ENCODE measurements at regions not wholly inside any gene's neighbourhood (a gene's known extent, or its start where the extent isn't known, plus 50 kb on each side); places are given as distances from the start of the nearest gene placed in this dataset.

DNA sequence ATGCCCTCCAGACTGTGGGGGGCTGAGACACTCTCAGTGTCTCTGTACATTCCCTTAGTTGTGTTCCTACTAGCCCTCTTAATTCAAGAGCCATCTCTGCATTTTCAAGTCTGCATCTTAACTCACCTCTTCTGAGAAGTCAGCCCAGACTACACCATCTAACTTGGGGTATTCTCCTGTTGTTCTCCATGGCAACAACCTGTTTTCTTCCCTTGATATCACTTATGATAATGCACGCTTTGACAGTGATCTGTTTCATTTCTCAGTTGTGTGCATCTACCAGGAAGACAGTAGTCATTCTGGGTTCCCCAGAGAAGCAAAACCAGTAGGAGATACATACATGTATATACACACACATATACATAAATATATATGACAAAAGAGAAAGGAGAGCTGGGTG, 707.3 kb upstream of the IGFBP3 start:
- Histone ChIP-seq H3K4me2 (ENCODE audit: low read length) (no peak overlapping the region), H3K4me3 (replicated peaks in 1 of 2; ENCODE audit: low read depth in 1 of 2, low read length in 2 of 2) (no peak overlapping the region), H3K27me3 (ENCODE audit: insufficient read depth, low read length) (no peaks in the 10 kb centered on the region), H3K4me1 (ENCODE audit: control insufficient read depth in 1 of 2, insufficient read depth in 2 of 2, low read length in 2 of 2) (no peaks in the 10 kb centered on the region), H3K9me2 (ENCODE audit: insufficient read depth) (no peaks in the 10 kb centered on the region), H3K36me3 (ENCODE audit: control insufficient read depth in 1 of 2, insufficient read depth in 2 of 2, low read length in 2 of 2) (no peaks in the 10 kb centered on the region), H4K20me1 (ENCODE audit: insufficient read depth) (no peaks in the 10 kb centered on the region), H2AFZ (ENCODE audit: low read depth, low read length, poor library complexity, severe bottlenecking) (no peak overlapping the region), H3K9me3 (ENCODE audit: control insufficient read depth in 1 of 2, insufficient read depth in 1 of 2, low read depth in 1 of 2, low read length in 2 of 2) (no peaks in the 10 kb centered on the region), H3K79me2 (ENCODE audit: insufficient read depth, low read length) (no peaks in the 10 kb centered on the region), H3K27ac (ENCODE audit: low read depth, low read length) (no peak overlapping the region), H3K9ac (ENCODE audit: low read length) (no peak overlapping the region)
- POLR2A ChIA-PET: no interaction called here
- CTCF ChIA-PET: no interaction called here
- intact Hi-C loops (cut with micrococcal nuclease): no loop called here
- no TSS peak for BruUV-seq (replicated peaks)
- no peak for DNase-seq (ENCODE audit: low read depth, low spot score)
- RAD21 ChIA-PET (ENCODE audit: low non-redundant PET in 1 of 2, low total read pairs in 2 of 2, uncharacterized antibody in 2 of 2, unreplicated experiment in 2 of 2): no interaction called here
- ATAC-seq: no peak
- TF ChIP-seq SP1 (IDR thresholded peaks at IDR 0.05; ENCODE audit: low read depth) (no peak), RAD21 (IDR thresholded peaks at IDR 0.05; ENCODE audit: low read depth) (no peak), ZFX (IDR thresholded peaks at IDR 0.05) (no peak), EZH2 (IDR thresholded peaks at IDR 0.05) (no peak), TCF7L2 (IDR thresholded peaks at IDR 0.05; ENCODE audit: borderline replicate concordance, extremely low read depth, insufficient read depth, insufficient read length) (no peak), YY1 (IDR thresholded peaks at IDR 0.05; ENCODE audit: extremely low read depth, insufficient replicate concordance, low read depth, low read length) (no peak), EGR1 (IDR thresholded peaks at IDR 0.05; ENCODE audit: low read depth) (no peak), JUND (IDR thresholded peaks at IDR 0.05) (no peak), ELF1 (IDR thresholded peaks at IDR 0.05; ENCODE audit: borderline replicate concordance, low read depth) (no peak), POLR2A (IDR thresholded peaks at IDR 0.05; ENCODE audit: borderline replicate concordance, extremely low read depth, insufficient read depth, insufficient read length) (no peak), CEBPB (IDR thresholded peaks at IDR 0.05; ENCODE audit: low read depth) (no peak), CBX3 (IDR thresholded peaks at IDR 0.05; ENCODE audit: low read depth) (no peak), POLR2AphosphoS5 (IDR thresholded peaks at IDR 0.05; ENCODE audit: low read depth, low read length) (no peak), ZNF274 (IDR thresholded peaks at IDR 0.05; ENCODE audit: low read depth, low read length) (no peak)
- TF ChIP-seq, protein P1, sequence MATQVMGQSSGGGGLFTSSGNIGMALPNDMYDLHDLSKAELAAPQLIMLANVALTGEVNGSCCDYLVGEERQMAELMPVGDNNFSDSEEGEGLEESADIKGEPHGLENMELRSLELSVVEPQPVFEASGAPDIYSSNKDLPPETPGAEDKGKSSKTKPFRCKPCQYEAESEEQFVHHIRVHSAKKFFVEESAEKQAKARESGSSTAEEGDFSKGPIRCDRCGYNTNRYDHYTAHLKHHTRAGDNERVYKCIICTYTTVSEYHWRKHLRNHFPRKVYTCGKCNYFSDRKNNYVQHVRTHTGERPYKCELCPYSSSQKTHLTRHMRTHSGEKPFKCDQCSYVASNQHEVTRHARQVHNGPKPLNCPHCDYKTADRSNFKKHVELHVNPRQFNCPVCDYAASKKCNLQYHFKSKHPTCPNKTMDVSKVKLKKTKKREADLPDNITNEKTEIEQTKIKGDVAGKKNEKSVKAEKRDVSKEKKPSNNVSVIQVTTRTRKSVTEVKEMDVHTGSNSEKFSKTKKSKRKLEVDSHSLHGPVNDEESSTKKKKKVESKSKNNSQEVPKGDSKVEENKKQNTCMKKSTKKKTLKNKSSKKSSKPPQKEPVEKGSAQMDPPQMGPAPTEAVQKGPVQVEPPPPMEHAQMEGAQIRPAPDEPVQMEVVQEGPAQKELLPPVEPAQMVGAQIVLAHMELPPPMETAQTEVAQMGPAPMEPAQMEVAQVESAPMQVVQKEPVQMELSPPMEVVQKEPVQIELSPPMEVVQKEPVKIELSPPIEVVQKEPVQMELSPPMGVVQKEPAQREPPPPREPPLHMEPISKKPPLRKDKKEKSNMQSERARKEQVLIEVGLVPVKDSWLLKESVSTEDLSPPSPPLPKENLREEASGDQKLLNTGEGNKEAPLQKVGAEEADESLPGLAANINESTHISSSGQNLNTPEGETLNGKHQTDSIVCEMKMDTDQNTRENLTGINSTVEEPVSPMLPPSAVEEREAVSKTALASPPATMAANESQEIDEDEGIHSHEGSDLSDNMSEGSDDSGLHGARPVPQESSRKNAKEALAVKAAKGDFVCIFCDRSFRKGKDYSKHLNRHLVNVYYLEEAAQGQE (IDR thresholded peaks at IDR 0.05; ENCODE audit: low read depth): no peak
- TF ChIP-seq, protein P2, sequence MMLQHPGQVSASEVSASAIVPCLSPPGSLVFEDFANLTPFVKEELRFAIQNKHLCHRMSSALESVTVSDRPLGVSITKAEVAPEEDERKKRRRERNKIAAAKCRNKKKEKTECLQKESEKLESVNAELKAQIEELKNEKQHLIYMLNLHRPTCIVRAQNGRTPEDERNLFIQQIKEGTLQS (IDR thresholded peaks at IDR 0.05): no peak
- TF ChIP-seq, protein P3, sequence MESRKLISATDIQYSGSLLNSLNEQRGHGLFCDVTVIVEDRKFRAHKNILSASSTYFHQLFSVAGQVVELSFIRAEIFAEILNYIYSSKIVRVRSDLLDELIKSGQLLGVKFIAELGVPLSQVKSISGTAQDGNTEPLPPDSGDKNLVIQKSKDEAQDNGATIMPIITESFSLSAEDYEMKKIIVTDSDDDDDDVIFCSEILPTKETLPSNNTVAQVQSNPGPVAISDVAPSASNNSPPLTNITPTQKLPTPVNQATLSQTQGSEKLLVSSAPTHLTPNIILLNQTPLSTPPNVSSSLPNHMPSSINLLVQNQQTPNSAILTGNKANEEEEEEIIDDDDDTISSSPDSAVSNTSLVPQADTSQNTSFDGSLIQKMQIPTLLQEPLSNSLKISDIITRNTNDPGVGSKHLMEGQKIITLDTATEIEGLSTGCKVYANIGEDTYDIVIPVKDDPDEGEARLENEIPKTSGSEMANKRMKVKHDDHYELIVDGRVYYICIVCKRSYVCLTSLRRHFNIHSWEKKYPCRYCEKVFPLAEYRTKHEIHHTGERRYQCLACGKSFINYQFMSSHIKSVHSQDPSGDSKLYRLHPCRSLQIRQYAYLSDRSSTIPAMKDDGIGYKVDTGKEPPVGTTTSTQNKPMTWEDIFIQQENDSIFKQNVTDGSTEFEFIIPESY (IDR thresholded peaks at IDR 0.05; ENCODE audit: extremely low read depth, insufficient replicate concordance, low read length): no peak
- TF ChIP-seq, protein P4, sequence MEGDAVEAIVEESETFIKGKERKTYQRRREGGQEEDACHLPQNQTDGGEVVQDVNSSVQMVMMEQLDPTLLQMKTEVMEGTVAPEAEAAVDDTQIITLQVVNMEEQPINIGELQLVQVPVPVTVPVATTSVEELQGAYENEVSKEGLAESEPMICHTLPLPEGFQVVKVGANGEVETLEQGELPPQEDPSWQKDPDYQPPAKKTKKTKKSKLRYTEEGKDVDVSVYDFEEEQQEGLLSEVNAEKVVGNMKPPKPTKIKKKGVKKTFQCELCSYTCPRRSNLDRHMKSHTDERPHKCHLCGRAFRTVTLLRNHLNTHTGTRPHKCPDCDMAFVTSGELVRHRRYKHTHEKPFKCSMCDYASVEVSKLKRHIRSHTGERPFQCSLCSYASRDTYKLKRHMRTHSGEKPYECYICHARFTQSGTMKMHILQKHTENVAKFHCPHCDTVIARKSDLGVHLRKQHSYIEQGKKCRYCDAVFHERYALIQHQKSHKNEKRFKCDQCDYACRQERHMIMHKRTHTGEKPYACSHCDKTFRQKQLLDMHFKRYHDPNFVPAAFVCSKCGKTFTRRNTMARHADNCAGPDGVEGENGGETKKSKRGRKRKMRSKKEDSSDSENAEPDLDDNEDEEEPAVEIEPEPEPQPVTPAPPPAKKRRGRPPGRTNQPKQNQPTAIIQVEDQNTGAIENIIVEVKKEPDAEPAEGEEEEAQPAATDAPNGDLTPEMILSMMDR (IDR thresholded peaks at IDR 0.05 in 2 of 3, conservative IDR thresholded peaks at IDR 0.05 in 1 of 3; ENCODE audit: borderline replicate concordance in 1 of 3, insufficient read depth in 1 of 3, low read depth in 2 of 3, low read length in 2 of 3): no peak
